ENCODE measurements at regions not wholly inside any gene's neighbourhood (a gene's known extent, or its start where the extent isn't known, plus 50 kb on each side); places are given as distances from the start of the nearest gene placed in this dataset.

GRCh38 chr12:75818863-75819262, 212.7 kb downstream of the PHLDA1 start (continued):
- TF ChIP-seq ESRRB (CRISPR knock-in tag; IDR thresholded peaks at IDR 0.05; ENCODE audit: borderline replicate concordance) = no peak
- no peak for TF ChIP-seq GTF2F1 (IDR thresholded peaks at IDR 0.05; ENCODE audit: low read depth, low read length)

DNA sequence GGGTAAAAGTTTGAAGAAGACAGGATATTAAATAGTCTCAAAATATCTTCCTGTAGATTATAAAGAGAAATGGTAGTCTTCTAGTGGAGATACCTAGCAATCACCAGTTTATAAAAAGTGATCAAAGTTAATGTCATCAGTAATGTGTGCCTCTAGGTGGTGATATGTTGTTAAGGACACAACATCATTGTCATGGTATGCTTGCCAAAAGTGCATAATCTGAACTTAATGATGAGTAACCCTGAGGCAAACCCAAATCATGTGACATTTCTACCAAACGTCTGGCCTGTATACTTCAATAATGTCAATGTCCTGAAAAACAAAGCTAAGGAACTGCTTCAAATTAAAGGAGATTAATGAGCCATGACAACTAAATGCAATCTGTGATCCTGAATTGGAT, 214.7 kb downstream of the PHLDA1 start:
- Histone ChIP-seq H3K79me2 (ENCODE audit: control insufficient read depth, insufficient read depth, low read length) (no peaks in the 10 kb centered on the region), H3K4me1 (replicated peaks in 1 of 2; ENCODE audit: control insufficient read depth in 2 of 2, insufficient read depth in 2 of 2, low read length in 2 of 2) (no peaks in the 10 kb centered on the region; a peak in 1 of 5 replicates), H3K27me3 (ENCODE audit: control insufficient read depth in 2 of 2, insufficient read depth in 2 of 2, low read length in 2 of 2) (no peaks in the 10 kb centered on the region), H4K20me1 (replicated peaks; ENCODE audit: control insufficient read depth, insufficient read depth, low read length) (no peaks in the 10 kb centered on the region), H3K27ac (ENCODE audit: extremely low read depth, low read depth, low read length) (no peak overlapping the region), H3K9me3 (replicated peaks; ENCODE audit: control insufficient read depth, insufficient read depth, low read depth, low read length) (no peaks in the 10 kb centered on the region), H3K4me2 (ENCODE audit: insufficient read depth, low read length) (no peak overlapping the region), H3K4me3 (no peak overlapping the region), H2AFZ (ENCODE audit: low read depth, low read length) (no peak overlapping the region), H3K9me1 (ENCODE audit: control insufficient read depth, insufficient read depth, low read length) (no peaks in the 10 kb centered on the region), H3K9ac (ENCODE audit: insufficient read depth in 1 of 2, low read depth in 2 of 2, low read length in 2 of 2) (no peak overlapping the region), H3K36me3 (ENCODE audit: control insufficient read depth, insufficient read depth, low read length) (no peaks in the 10 kb centered on the region)
- ChIA-PET CTCF (ENCODE audit: low intra/inter-chr PET ratio) (no interaction called here), POLR2A (no interaction called here)
- WGBS (ENCODE audit: insufficient coverage, low coverage, missing lambda C conversion rate) = 0% methylated on average over 1 of the region's 1 CpG
- ATAC-seq (no peak), FAIRE-seq (no peak), DNase-seq (ENCODE audit: extremely low read depth in 1 of 4, low spot score in 3 of 4) (peak in 1 of 4 experiments; percentile 10)
- no TSS peak for BruUV-seq (replicated peaks)
- intact Hi-C loops (cut with micrococcal nuclease) (loop anchor here (5.0 to 10.0 kb wide), 2 partner anchors 215 to 282 kb away; partner anchors contain the start of gene PHLDA1), in situ Hi-C loops (cut with MboI) (no loop called here)
- no peak for TF ChIP-seq FOXM1 (IDR thresholded peaks at IDR 0.05; ENCODE audit: low read depth)
- no peak for TF ChIP-seq FOXM1 (CRISPR knock-in tag; IDR thresholded peaks at IDR 0.05; ENCODE audit: low read depth)
- TF ChIP-seq, protein P1, sequence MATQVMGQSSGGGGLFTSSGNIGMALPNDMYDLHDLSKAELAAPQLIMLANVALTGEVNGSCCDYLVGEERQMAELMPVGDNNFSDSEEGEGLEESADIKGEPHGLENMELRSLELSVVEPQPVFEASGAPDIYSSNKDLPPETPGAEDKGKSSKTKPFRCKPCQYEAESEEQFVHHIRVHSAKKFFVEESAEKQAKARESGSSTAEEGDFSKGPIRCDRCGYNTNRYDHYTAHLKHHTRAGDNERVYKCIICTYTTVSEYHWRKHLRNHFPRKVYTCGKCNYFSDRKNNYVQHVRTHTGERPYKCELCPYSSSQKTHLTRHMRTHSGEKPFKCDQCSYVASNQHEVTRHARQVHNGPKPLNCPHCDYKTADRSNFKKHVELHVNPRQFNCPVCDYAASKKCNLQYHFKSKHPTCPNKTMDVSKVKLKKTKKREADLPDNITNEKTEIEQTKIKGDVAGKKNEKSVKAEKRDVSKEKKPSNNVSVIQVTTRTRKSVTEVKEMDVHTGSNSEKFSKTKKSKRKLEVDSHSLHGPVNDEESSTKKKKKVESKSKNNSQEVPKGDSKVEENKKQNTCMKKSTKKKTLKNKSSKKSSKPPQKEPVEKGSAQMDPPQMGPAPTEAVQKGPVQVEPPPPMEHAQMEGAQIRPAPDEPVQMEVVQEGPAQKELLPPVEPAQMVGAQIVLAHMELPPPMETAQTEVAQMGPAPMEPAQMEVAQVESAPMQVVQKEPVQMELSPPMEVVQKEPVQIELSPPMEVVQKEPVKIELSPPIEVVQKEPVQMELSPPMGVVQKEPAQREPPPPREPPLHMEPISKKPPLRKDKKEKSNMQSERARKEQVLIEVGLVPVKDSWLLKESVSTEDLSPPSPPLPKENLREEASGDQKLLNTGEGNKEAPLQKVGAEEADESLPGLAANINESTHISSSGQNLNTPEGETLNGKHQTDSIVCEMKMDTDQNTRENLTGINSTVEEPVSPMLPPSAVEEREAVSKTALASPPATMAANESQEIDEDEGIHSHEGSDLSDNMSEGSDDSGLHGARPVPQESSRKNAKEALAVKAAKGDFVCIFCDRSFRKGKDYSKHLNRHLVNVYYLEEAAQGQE (IDR thresholded peaks at IDR 0.05; ENCODE audit: borderline replicate concordance) = peak; percentile 29; the same call in 1 of the 2 replicates
- TF ChIP-seq, protein P1 (CRISPR knock-in tag; IDR thresholded peaks at IDR 0.05; ENCODE audit: low read depth) = no peak
- TF ChIP-seq RAD21 (CRISPR knock-in tag; conservative IDR thresholded peaks at IDR 0.05 in 1 of 2, IDR thresholded peaks at IDR 0.05 in 1 of 2) = peak; percentile 20 to 56; a peak in 2 of 4 replicates
- TF ChIP-seq, protein P2, sequence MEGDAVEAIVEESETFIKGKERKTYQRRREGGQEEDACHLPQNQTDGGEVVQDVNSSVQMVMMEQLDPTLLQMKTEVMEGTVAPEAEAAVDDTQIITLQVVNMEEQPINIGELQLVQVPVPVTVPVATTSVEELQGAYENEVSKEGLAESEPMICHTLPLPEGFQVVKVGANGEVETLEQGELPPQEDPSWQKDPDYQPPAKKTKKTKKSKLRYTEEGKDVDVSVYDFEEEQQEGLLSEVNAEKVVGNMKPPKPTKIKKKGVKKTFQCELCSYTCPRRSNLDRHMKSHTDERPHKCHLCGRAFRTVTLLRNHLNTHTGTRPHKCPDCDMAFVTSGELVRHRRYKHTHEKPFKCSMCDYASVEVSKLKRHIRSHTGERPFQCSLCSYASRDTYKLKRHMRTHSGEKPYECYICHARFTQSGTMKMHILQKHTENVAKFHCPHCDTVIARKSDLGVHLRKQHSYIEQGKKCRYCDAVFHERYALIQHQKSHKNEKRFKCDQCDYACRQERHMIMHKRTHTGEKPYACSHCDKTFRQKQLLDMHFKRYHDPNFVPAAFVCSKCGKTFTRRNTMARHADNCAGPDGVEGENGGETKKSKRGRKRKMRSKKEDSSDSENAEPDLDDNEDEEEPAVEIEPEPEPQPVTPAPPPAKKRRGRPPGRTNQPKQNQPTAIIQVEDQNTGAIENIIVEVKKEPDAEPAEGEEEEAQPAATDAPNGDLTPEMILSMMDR (IDR thresholded peaks at IDR 0.05 in 2 of 3, conservative IDR thresholded peaks at IDR 0.05 in 1 of 3; ENCODE audit: insufficient read depth in 2 of 3, low read depth in 1 of 3, low read length in 3 of 3) = peak in 1 of 3 experiments; percentile 41; a peak in 2 of 6 replicates
- no peak for TF ChIP-seq POU5F1 (IDR thresholded peaks at IDR 0.05; ENCODE audit: borderline replicate concordance, low read depth, low read length, partially characterized antibody)
- TF ChIP-seq ZNF224 (CRISPR knock-in tag; IDR thresholded peaks at IDR 0.05) = no peak
- TF ChIP-seq FOSL1 (tag; conservative IDR thresholded peaks at IDR 0.05) = peak; percentile 72
- TF ChIP-seq CBX2 (IDR thresholded peaks at IDR 0.05; ENCODE audit: insufficient read depth, low read length, poor library complexity, severe bottlenecking) = no peak
